Body of pancreas (tissue), 4 donors: ENCODE measurements at regions not wholly inside any gene's neighbourhood (a gene's known extent, or its start where the extent isn't known, plus 50 kb on each side); places are given as distances from the start of the nearest gene placed in this dataset.
"Not testable (repeated sequence)": the region's sequence is repeated elsewhere in the genome, so short reads cannot be mapped to it uniquely, and the experiment has no call there.

Experiments
- ATAC-seq: fragments of 150-250 bp; one replicate; pipeline ENCODE4 v1.9.1; 2016
- DNase-seq, 4 donors: peaks; one replicate each; pipeline ENCODE4 v3.0.0-alpha.2; 2019
- H3K27ac ChIP-seq, 4 donors: fragments of 200-600 bp; sonication (generic); 1 replicate in 3 of 4; 2 replicates in 1 of 4; pipeline versions ENCODE4 v1.5.1 to v1.6.1; 2016 to 2019; ENCODE audit warnings: mild to moderate bottlenecking in 1 of 4, mixed read lengths in 1 of 4, moderate library complexity in 1 of 4
- H3K27me3 ChIP-seq, 2 donors: fragments of 200-600 bp; sonication (generic); one replicate each; pipeline ENCODE4 v1.6.0; 2016; ENCODE audit warnings: mild to moderate bottlenecking in 1 of 2
- H3K36me3 ChIP-seq, 2 donors: fragments of 200-600 bp; sonication (generic); replicated peaks in 1 of 2; 2 replicates each; pipeline ENCODE4 v1.5.1; 2016; ENCODE audit warnings: low read depth in 2 of 2; ENCODE audit not compliant: insufficient read depth in 1 of 2
- H3K4me1 ChIP-seq: fragments of 200-600 bp; sonication (generic); one replicate; pipeline ENCODE4 v1.6.0; 2016
- H3K4me3 ChIP-seq, 2 donors: fragments of 200-600 bp; sonication (generic); 1 replicate in 1 of 2; 2 replicates in 1 of 2; pipeline ENCODE4 v1.5.1; 2016 to 2019
- H3K9me3 ChIP-seq, 3 donors: fragments of 200-600 bp; sonication (generic); 1 replicate in 2 of 3; 2 replicates in 1 of 3; pipeline ENCODE4 v1.5.1; 2016
- CTCF ChIP-seq, 7 experiments: fragments of 450-650 bp in 4 of 7; fragments of 200-600 bp in 3 of 7; sonication (generic) in 3 of 7; IDR thresholded peaks; one replicate each; pipeline ENCODE4 v1.5.1; 2016 to 2019; ENCODE audit warnings: antibody characterized with exemption in 7 of 7
- POLR2A ChIP-seq, 3 donors: fragments of 450-650 bp; IDR thresholded peaks; one replicate each; pipeline ENCODE4 v1.6.1; 2016; ENCODE audit warnings: antibody characterized with exemption in 3 of 3, mild to moderate bottlenecking in 2 of 3
- WGBS, 2 donors: methylation state at CpG; one replicate each; pipeline ENCODE4 v1.1.5; 2017; 5-methylcytosine and 5-hydroxymethylcytosine counted together
- intact Hi-C: fragments of 100-400 bp; cut with DNase I; formaldehyde crosslinking; loops from one replicate; pipeline ENCODE4 v1.15.1; 2023

DNA sequence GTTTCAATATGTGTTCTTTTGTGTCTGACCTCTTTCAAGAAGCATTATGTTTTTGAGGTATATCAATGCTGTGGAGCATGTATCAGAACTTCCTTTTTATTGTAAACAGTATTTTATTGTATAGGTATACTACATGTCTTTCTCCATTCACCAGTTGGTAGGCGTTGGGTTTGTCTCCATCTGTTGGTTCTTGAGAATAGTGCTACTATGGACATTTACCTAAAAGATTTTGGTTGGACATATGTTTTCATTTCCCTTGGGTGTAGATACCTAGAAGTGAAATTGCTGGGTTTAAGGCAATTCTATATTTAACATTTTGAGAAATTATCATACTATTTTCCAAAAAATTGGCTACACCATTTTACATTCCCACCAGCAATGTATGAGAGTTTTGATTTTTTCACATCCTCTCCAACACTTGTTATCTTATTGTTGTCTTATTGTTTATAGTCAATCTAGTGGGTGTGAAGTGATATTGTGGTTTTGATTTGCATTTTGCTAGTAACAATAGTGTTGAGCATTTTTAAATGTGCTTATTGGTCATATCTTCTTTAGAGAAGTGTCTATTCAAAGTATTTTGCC, 409.2 kb downstream of the IPO8 start:
- 21 to 42% methylated on average over 1 of the region's 1 CpG for WGBS, 2 donors
- no peak for TF ChIP-seq POLR2A (IDR thresholded peaks at IDR 0.05)
- TF ChIP-seq CTCF (IDR thresholded peaks at IDR 0.05), result peak in 3 of 7 experiments; percentile 16 to 24 (median 17)
- no peak overlapping the region for H3K27ac ChIP-seq
- H3K4me1 ChIP-seq, result no peaks in the 10 kb centered on the region
- no peaks in the 10 kb centered on the region for H3K27me3 ChIP-seq
- no peak for ATAC-seq
- H3K9me3 ChIP-seq, result no peaks in the 10 kb centered on the region
- intact Hi-C loops, result no loop called here
- no peak overlapping the region for H3K4me3 ChIP-seq
- no peaks in the 10 kb centered on the region for H3K36me3 ChIP-seq
- no peak for DNase-seq

DNA sequence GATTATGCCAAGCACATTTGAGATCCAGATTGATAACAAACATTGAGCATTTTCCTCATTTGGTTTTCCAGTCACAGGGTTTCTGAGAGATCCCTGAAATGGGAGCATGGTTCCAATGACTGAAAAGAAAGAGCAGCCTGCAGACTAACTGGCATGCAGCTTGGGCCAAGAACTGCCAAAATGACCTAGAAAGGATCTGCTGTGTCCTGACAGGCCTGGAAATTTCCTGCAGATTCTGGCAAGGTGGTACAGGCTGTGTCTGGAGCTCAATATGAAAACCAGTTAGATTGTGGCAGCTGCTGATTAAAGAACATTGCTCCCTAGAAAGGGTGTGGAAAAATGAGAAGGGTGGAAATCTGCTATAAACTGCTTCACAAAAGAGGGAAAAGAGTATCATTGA, 417.3 kb downstream of the IPO8 start:
- ATAC-seq (no peak), DNase-seq (no peak)
- Histone ChIP-seq H3K9me3 (no peaks in the 10 kb centered on the region), H3K27ac (no peak overlapping the region), H3K4me3 (no peak overlapping the region), H3K4me1 (no peaks in the 10 kb centered on the region), H3K36me3 (no peaks in the 10 kb centered on the region), H3K27me3 (no peaks in the 10 kb centered on the region)
- intact Hi-C loops, result no loop called here
- TF ChIP-seq POLR2A (IDR thresholded peaks at IDR 0.05) (no peak), CTCF (IDR thresholded peaks at IDR 0.05) (no peak)

DNA sequence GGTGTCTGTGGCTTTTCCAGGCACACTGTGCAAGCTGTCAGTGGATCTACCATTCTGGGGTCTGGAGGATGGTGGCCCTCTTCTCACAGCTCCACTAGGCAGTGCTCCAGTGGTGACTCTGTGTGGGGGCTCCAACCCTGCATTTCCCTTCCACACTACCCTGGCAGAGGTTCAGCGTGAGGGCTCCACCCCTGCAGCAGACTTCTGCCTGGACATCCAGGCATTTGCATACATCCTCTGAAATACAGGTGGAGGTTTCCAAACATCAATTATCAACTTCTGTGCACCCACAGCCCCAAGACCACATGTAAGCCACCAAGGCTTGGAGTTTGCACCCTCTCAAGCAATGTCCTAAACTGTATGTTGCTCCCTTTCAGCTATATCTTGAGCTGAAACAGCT, 423.2 kb downstream of the IPO8 start:
- H3K27me3 ChIP-seq, H3K4me3 ChIP-seq, H3K36me3 ChIP-seq, intact Hi-C loops, H3K27ac ChIP-seq, DNase-seq, H3K4me1 ChIP-seq, ATAC-seq: not testable (repeated sequence)
- WGBS, 2 donors, result 57 to 93% methylated on average over 1 of the region's 1 CpG
- peaks cover 0 to 14% (median 0%) of the 10 kb centered on the region in 3 donors for H3K9me3 ChIP-seq

DNA sequence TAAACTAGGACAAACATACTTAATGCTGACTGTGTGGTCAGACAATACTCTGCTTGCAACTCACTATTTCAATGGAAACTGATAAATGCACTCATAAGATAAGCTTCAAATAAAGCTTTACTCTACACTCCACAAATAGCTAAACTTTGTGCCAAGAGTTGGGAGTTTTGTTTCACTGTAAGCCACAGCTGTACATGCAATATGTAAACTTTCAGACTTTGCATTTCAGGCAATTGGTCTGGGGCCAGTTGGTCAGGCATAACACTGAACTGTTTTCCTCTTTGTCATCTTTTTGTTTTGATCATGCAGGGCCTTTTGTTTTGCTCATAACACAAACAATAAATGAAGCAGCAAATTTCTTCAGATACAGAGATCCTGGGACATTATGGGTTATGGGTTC, 426.2 kb downstream of the IPO8 start:
- Histone ChIP-seq H3K9me3 (peaks cover 0 to 14% (median 0%) of the 10 kb centered on the region in 3 donors), H3K4me3 (no peak overlapping the region), H3K4me1 (no peaks in the 10 kb centered on the region), H3K27me3 (no peaks in the 10 kb centered on the region), H3K36me3 (no peaks in the 10 kb centered on the region), H3K27ac (no peak overlapping the region)
- no peak for TF ChIP-seq CTCF (IDR thresholded peaks at IDR 0.05)
- TF ChIP-seq POLR2A (IDR thresholded peaks at IDR 0.05), result no peak
- intact Hi-C loops, result no loop called here
- DNase-seq (no peak), ATAC-seq (no peak)

DNA sequence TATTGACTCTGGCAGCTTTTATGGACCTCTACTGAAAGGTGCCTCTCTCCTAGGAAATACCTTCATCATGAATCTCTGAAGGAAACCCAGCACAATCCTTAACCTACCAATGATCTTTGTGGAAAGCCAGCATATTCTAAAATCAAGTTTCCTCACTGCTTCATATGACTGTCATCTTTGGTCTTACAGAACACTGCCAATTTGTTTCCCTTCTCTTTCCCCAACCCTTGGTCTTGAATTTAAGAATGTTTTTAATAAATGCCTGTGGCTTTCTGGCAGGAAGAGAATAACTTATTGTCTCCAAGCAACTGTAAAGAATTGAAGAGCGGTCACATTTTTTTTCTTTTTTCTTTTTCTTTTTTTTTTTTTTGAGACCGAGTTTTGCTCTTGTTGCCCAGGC, 427.6 kb downstream of the IPO8 start:
- Histone ChIP-seq H3K9me3 (peaks cover 0 to 13% (median 0%) of the 10 kb centered on the region in 3 donors), H3K4me3 (no peak overlapping the region), H3K27me3 (no peaks in the 10 kb centered on the region), H3K36me3 (no peaks in the 10 kb centered on the region), H3K27ac (no peak overlapping the region), H3K4me1 (no peaks in the 10 kb centered on the region)
- DNase-seq (no peak), ATAC-seq (no peak)
- TF ChIP-seq CTCF (IDR thresholded peaks at IDR 0.05) (no peak), POLR2A (IDR thresholded peaks at IDR 0.05) (no peak)
- intact Hi-C loops, result no loop called here
- 92 to 95% methylated on average over 2 of the region's 2 CpGs for WGBS, 2 donors
